HFFc6 (cell line): ENCODE measurements at regions not wholly inside any gene's neighbourhood (a gene's known extent, or its start where the extent isn't known, plus 50 kb on each side); places are given as distances from the start of the nearest gene placed in this dataset.

Experiments used
- DNase-seq: peaks from one replicate; pipeline ENCODE4 v3.0.0-alpha.2; 2018
- H3K27ac Mint-ChIP-seq: 2 replicates; pipeline ENCODE4 v1.8.0; 2020; ENCODE audit warnings: mild to moderate bottlenecking, mixed read lengths
- H3K27me3 Mint-ChIP-seq: 2 replicates; pipeline ENCODE4 v1.8.0; 2021; ENCODE audit warnings: mild to moderate bottlenecking, moderate library complexity, mixed read lengths; ENCODE audit not compliant: insufficient read depth
- H3K36me3 Mint-ChIP-seq: 2 replicates; pipeline ENCODE4 v1.8.0; 2021; ENCODE audit warnings: low read depth, mixed read lengths
- H3K4me1 Mint-ChIP-seq: 2 replicates; pipeline ENCODE4 v1.8.0; 2020; ENCODE audit warnings: low read depth, mixed read lengths
- H3K4me3 Mint-ChIP-seq: 2 replicates; pipeline ENCODE4 v1.8.0; 2020; ENCODE audit warnings: mild to moderate bottlenecking, moderate library complexity, mixed read lengths
- H3K9me3 Mint-ChIP-seq: 2 replicates; pipeline ENCODE4 v1.8.0; 2020; ENCODE audit warnings: mild to moderate bottlenecking, mixed read lengths
- TF ChIP-seq, protein P1 (sequence below): fragments of 200-600 bp; sonication (generic); IDR thresholded peaks from 2 replicates; pipeline ENCODE4 v1.5.0; 2021; ENCODE audit warnings: antibody characterized with exemption, mild to moderate bottlenecking

GRCh38 chr2:38182492-38183003 is 106.6 kb upstream of the CYP1B1 start:
- Mint-ChIP-seq H3K27ac (no peak overlapping the region), H3K4me1 (peaks cover 20% of the 10 kb centered on the region), H3K4me3 (no peak overlapping the region), H3K27me3 (peaks cover 15% of the 10 kb centered on the region), H3K9me3 (no peaks in the 10 kb centered on the region), H3K36me3 (no peaks in the 10 kb centered on the region)
- TF ChIP-seq, protein P1, sequence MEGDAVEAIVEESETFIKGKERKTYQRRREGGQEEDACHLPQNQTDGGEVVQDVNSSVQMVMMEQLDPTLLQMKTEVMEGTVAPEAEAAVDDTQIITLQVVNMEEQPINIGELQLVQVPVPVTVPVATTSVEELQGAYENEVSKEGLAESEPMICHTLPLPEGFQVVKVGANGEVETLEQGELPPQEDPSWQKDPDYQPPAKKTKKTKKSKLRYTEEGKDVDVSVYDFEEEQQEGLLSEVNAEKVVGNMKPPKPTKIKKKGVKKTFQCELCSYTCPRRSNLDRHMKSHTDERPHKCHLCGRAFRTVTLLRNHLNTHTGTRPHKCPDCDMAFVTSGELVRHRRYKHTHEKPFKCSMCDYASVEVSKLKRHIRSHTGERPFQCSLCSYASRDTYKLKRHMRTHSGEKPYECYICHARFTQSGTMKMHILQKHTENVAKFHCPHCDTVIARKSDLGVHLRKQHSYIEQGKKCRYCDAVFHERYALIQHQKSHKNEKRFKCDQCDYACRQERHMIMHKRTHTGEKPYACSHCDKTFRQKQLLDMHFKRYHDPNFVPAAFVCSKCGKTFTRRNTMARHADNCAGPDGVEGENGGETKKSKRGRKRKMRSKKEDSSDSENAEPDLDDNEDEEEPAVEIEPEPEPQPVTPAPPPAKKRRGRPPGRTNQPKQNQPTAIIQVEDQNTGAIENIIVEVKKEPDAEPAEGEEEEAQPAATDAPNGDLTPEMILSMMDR = no peak
- no peak for DNase-seq

DNA sequence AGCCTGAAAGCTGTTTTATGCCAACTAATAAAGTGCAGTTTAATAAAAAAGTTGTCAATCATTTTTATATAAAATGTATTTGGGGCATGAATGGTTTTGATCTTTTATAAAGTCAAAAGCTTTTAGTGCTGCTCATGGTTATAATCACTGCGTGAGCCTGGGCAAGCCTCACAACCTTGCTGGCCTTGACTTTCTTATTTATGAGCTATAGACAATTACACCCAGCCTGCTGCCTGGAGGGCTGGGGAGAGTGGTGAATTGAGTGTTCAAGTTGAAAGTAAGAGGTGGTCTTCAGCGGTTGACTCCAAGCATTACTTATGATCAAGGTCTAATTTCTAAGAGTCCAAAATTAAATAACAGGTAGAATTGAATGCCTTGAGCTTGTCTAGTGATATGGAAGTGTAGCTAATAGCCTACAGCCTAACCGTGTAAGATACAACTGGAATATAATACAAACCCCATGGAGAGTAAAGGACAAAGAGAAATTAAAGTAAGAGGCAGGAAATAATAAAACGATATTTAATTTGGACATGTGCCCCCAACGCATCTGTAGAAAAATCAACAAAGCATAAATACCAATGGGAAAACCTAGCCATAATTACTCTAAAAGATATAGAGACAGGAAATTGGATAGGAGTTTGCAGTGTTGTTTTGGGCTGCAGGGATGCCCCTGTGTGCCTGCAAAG is 106.0 kb upstream of the CYP1B1 start:
- Mint-ChIP-seq H3K4me3 (no peak overlapping the region), H3K9me3 (no peaks in the 10 kb centered on the region), H3K27ac (no peak overlapping the region), H3K4me1 (peaks cover 21% of the 10 kb centered on the region), H3K36me3 (no peaks in the 10 kb centered on the region), H3K27me3 (peaks cover 15% of the 10 kb centered on the region)
- DNase-seq = no peak
- TF ChIP-seq, protein P1 = no peak

DNA sequence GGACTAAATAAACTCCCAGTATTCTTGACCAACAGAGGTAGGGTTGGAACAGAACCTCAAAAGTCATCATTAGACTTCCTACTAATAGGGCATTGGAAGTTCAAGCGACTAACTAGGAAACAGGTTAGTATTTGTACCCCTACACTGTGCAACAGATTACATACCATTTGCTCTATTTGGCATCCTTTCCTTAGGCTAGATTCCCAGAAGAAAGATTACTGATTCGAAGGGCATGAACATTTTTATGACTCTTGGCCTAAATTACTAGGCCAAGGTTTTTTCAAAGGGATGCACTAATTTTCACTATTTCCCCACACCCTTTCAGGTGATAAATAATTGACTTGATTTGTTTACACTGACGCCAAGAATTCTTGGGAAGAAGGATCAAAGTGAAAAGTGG is 104.8 kb upstream of the CYP1B1 start:
- TF ChIP-seq, protein P1 = no peak
- peaks cover 26% of the 10 kb centered on the region for H3K4me1 Mint-ChIP-seq
- H3K9me3 Mint-ChIP-seq = no peaks in the 10 kb centered on the region
- no peak overlapping the region for H3K27ac Mint-ChIP-seq
- H3K36me3 Mint-ChIP-seq = no peaks in the 10 kb centered on the region
- no peak overlapping the region for H3K4me3 Mint-ChIP-seq
- H3K27me3 Mint-ChIP-seq = peaks cover 12% of the 10 kb centered on the region
- DNase-seq = no peak

GRCh38 chr2:38178556-38179419 is 102.8 kb upstream of the CYP1B1 start:
- no peaks in the 10 kb centered on the region for H3K9me3 Mint-ChIP-seq
- H3K4me3 Mint-ChIP-seq = peak overlapping the region; percentile 8; the same call in 1 of the 2 replicates
- H3K27me3 Mint-ChIP-seq = peaks cover 5% of the 10 kb centered on the region
- H3K27ac Mint-ChIP-seq = peak overlapping the region; percentile 64
- H3K36me3 Mint-ChIP-seq = no peaks in the 10 kb centered on the region
- peaks cover 35% of the 10 kb centered on the region for H3K4me1 Mint-ChIP-seq
- TF ChIP-seq, protein P1 = no peak
- peak; percentile 79 for DNase-seq

DNA sequence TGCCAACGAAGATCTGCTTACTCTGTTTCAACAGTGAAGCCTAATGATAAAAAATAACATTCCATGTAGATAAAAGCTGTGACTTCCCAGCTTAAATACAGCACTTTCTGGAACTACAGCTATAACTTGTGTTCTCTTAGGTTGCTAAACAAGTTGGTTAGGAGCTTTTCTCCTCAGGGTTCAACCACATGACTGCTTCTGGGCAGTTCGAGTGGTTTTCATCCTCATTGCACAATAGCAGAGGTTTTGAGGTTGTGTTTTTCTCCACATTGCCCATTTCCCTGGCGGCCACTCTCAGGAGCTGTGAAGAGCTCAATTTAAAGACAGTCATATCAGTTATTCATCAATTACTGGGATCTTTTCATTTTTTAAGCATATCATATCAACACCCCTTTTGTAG is 102.2 kb upstream of the CYP1B1 start:
- Mint-ChIP-seq H3K36me3 (no peaks in the 10 kb centered on the region), H3K27ac (no peak overlapping the region; the same call in 1 of the 2 replicates), H3K27me3 (peaks cover 5% of the 10 kb centered on the region), H3K4me1 (peaks cover 35% of the 10 kb centered on the region), H3K4me3 (no peak overlapping the region), H3K9me3 (no peaks in the 10 kb centered on the region)
- DNase-seq = no peak
- TF ChIP-seq, protein P1 = no peak
